Trophoblast cell (in vitro differentiated cells and primary cell): ENCODE measurements at regions not wholly inside any gene's neighbourhood (a gene's known extent, or its start where the extent isn't known, plus 50 kb on each side); places are given as distances from the start of the nearest gene placed in this dataset.
"Not testable (repeated sequence)": the region's sequence is repeated elsewhere in the genome, so short reads cannot be mapped to it uniquely, and the experiment has no call there.

Experiments
- DNase-seq, 2 donors: peaks; one replicate each; pipeline ENCODE4 v3.0.0-alpha.2; 2016
- H2AFZ ChIP-seq: 2 replicates; pipeline ENCODE4 v1.6.1; 2013; ENCODE audit warnings: low read length, moderate library complexity, mild to moderate bottlenecking; ENCODE audit not compliant: insufficient read depth, poor library complexity
- H2AK5ac ChIP-seq: 2 replicates; pipeline ENCODE4 v1.6.1; 2013; ENCODE audit warnings: mild to moderate bottlenecking, low read length
- H2BK120ac ChIP-seq: 2 replicates; pipeline ENCODE4 v1.6.1; 2013; ENCODE audit warnings: low read length, mild to moderate bottlenecking, moderate library complexity; ENCODE audit not compliant: insufficient read depth, poor library complexity
- H2BK12ac ChIP-seq: 2 replicates; pipeline ENCODE4 v1.6.1; 2013; ENCODE audit warnings: mild to moderate bottlenecking, low read length, moderate library complexity
- H2BK5ac ChIP-seq: 2 replicates; pipeline ENCODE4 v1.6.1; 2013; ENCODE audit warnings: low read length, low read depth, moderate library complexity, mild to moderate bottlenecking; ENCODE audit not compliant: poor library complexity
- H3K14ac ChIP-seq: 2 replicates; pipeline ENCODE4 v1.6.1; 2013; ENCODE audit warnings: mild to moderate bottlenecking, low read length
- H3K18ac ChIP-seq: 2 replicates; pipeline ENCODE4 v1.6.1; 2013; ENCODE audit warnings: mild to moderate bottlenecking, low read length
- H3K23ac ChIP-seq: 2 replicates; pipeline ENCODE4 v1.6.1; 2013; ENCODE audit warnings: low read length
- H3K27ac ChIP-seq: 2 replicates; pipeline ENCODE4 v1.5.1; 2013; ENCODE audit warnings: low read depth, mild to moderate bottlenecking, inconsistent platforms, low read length, moderate library complexity
- H3K27me3 ChIP-seq: 2 replicates; pipeline ENCODE4 v1.6.1; 2013; ENCODE audit warnings: inconsistent platforms, mild to moderate bottlenecking, low read length, moderate library complexity; ENCODE audit not compliant: insufficient read depth
- H3K36me3 ChIP-seq, 2 experiments: 1 replicate in 1 of 2; 2 replicates in 1 of 2; pipeline ENCODE4 v1.6.1; 2013; ENCODE audit warnings: low read length in 2 of 2, mild to moderate bottlenecking in 2 of 2, moderate library complexity in 1 of 2; ENCODE audit not compliant: insufficient read depth in 2 of 2, control insufficient read depth in 1 of 2
- H3K4ac ChIP-seq: 2 replicates; pipeline ENCODE4 v1.6.1; 2013; ENCODE audit warnings: low read depth, mild to moderate bottlenecking, low read length, moderate library complexity
- H3K4me1 ChIP-seq, 2 experiments: 1 replicate in 1 of 2; 2 replicates in 1 of 2; pipeline ENCODE4 v1.6.1; 2013; ENCODE audit warnings: low read length in 2 of 2, mild to moderate bottlenecking in 2 of 2, moderate library complexity in 1 of 2; ENCODE audit not compliant: insufficient read depth in 2 of 2, control insufficient read depth in 1 of 2
- H3K4me2 ChIP-seq: 2 replicates; pipeline ENCODE4 v1.6.1; 2013; ENCODE audit warnings: inconsistent platforms, mild to moderate bottlenecking, low read length, moderate library complexity
- H3K4me3 ChIP-seq: 2 replicates; pipeline ENCODE4 v1.5.1; 2013; ENCODE audit warnings: mild to moderate bottlenecking, low read depth, low read length, inconsistent platforms
- H3K79me1 ChIP-seq: one replicate; pipeline ENCODE4 v1.6.1; 2013; ENCODE audit warnings: low read length
- H3K79me2 ChIP-seq: 2 replicates; pipeline ENCODE4 v1.6.1; 2013; ENCODE audit warnings: low read length, mild to moderate bottlenecking; ENCODE audit not compliant: control insufficient read depth, insufficient read depth, poor library complexity
- H3K9ac ChIP-seq: 2 replicates; pipeline ENCODE4 v1.6.1; 2013; ENCODE audit warnings: mild to moderate bottlenecking, low read length
- H3K9me3 ChIP-seq: 2 replicates; pipeline ENCODE4 v1.6.1; 2013; ENCODE audit warnings: low read depth, mild to moderate bottlenecking, control low read depth, inconsistent platforms, low read length; ENCODE audit not compliant: insufficient read depth
- H4K12ac ChIP-seq: 2 replicates; pipeline ENCODE4 v1.6.1; 2013; ENCODE audit warnings: low read depth, mild to moderate bottlenecking, low read length, moderate library complexity
- H4K8ac ChIP-seq: 2 replicates; pipeline ENCODE4 v1.6.1; 2013; ENCODE audit warnings: low read depth, mild to moderate bottlenecking, low read length, moderate library complexity
- H4K91ac ChIP-seq: one replicate; pipeline ENCODE4 v1.6.1; 2013; ENCODE audit warnings: low read depth, mild to moderate bottlenecking, low read length, moderate library complexity
- whole genome bisulfite sequencing: extraction: QIAGEN DNeasy Blood & Tissue Kit; methylation state at CpG from one replicate; pipeline ENCODE4 v1.1.7; 2013; ENCODE audit warnings: missing lambda C conversion rate; ENCODE audit not compliant: insufficient read length, insufficient coverage; ENCODE audit errors: extremely low coverage; 5-methylcytosine and 5-hydroxymethylcytosine counted together

GRCh38 chrX:91500499-91500898 is 65.9 kb downstream of the PABPC5 start:
- not testable (repeated sequence) for H4K12ac ChIP-seq, H3K23ac ChIP-seq, H2AK5ac ChIP-seq

GRCh38 chrX:91530209-91530608 is 95.6 kb downstream of the PABPC5 start:
- H3K4ac ChIP-seq, H3K27me3 ChIP-seq: not testable (repeated sequence)
- WGBS: no CpG with 5 or more reads among the region's 2 CpGs

More at GRCh38 chrX:91500499-91500898, 65.9 kb downstream of the PABPC5 start:
- H2BK5ac ChIP-seq, H4K91ac ChIP-seq, H3K9ac ChIP-seq, H3K36me3 ChIP-seq, H3K18ac ChIP-seq, H3K4me3 ChIP-seq, H3K4me2 ChIP-seq, H3K79me2 ChIP-seq, H3K79me1 ChIP-seq, H3K14ac ChIP-seq, H3K4ac ChIP-seq, H3K27me3 ChIP-seq, H3K4me1 ChIP-seq, H3K9me3 ChIP-seq, H2BK120ac ChIP-seq, H2AFZ ChIP-seq, H4K8ac ChIP-seq, H3K27ac ChIP-seq, H2BK12ac ChIP-seq: not testable (repeated sequence)
- WGBS: no CpG with 5 or more reads among the region's 2 CpGs
- peak in 1 of 2 donors; percentile 2 for DNase-seq

GRCh38 chrX:91563127-91563526 is 128.5 kb downstream of the PABPC5 start:
- not testable (repeated sequence) for H2BK12ac ChIP-seq, H2BK5ac ChIP-seq, DNase-seq, H3K79me2 ChIP-seq, H4K8ac ChIP-seq, H3K4me1 ChIP-seq, H3K14ac ChIP-seq, H2BK120ac ChIP-seq, H3K79me1 ChIP-seq, H3K27ac ChIP-seq, H3K18ac ChIP-seq, H4K12ac ChIP-seq, H3K4me3 ChIP-seq, H3K36me3 ChIP-seq, H3K4ac ChIP-seq, H3K9me3 ChIP-seq, H3K27me3 ChIP-seq, H4K91ac ChIP-seq, H2AK5ac ChIP-seq, H2AFZ ChIP-seq, H3K23ac ChIP-seq, H3K4me2 ChIP-seq, H3K9ac ChIP-seq
- WGBS: no CpG with 5 or more reads among the region's 1 CpG

More at GRCh38 chrX:91530209-91530608, 95.6 kb downstream of the PABPC5 start:
- not testable (repeated sequence) for H3K79me1 ChIP-seq, H3K79me2 ChIP-seq, H3K27ac ChIP-seq, H2BK5ac ChIP-seq, H3K36me3 ChIP-seq, H4K8ac ChIP-seq, H3K4me3 ChIP-seq, H2AK5ac ChIP-seq, H4K91ac ChIP-seq, H3K14ac ChIP-seq, H3K9ac ChIP-seq, H3K23ac ChIP-seq, H3K4me1 ChIP-seq, H2BK120ac ChIP-seq, H3K4me2 ChIP-seq, DNase-seq, H2AFZ ChIP-seq, H4K12ac ChIP-seq, H3K9me3 ChIP-seq, H3K18ac ChIP-seq, H2BK12ac ChIP-seq
